NT2/D1 (cell line): ENCODE measurements at regions not wholly inside any gene's neighbourhood (a gene's known extent, or its start where the extent isn't known, plus 50 kb on each side); places are given as distances from the start of the nearest gene placed in this dataset.
"Not testable (repeated sequence)": the region's sequence is repeated elsewhere in the genome, so short reads cannot be mapped to it uniquely, and the experiment has no call there.

ENCODE experiments used
- DNase-seq: peaks from one replicate; pipeline ENCODE4 v3.0.0-alpha.2; 2011; ENCODE audit warnings: low read depth, low spot score
- H3K27me3 ChIP-seq: 2 replicates; pipeline ENCODE4 v1.6.0; 2011; ENCODE audit warnings: mild to moderate bottlenecking; ENCODE audit not compliant: insufficient read length, insufficient read depth
- H3K36me3 ChIP-seq: 2 replicates; pipeline ENCODE4 v1.6.1; 2011; ENCODE audit warnings: mild to moderate bottlenecking, low read length, mixed read lengths; ENCODE audit not compliant: insufficient read depth, insufficient read length
- H3K4me1 ChIP-seq: 2 replicates; pipeline ENCODE4 v1.5.1; 2011; ENCODE audit not compliant: insufficient read depth, insufficient read length
- H3K4me3 ChIP-seq: 2 replicates; pipeline ENCODE4 v1.5.1; 2011; ENCODE audit warnings: low read depth; ENCODE audit not compliant: insufficient read length
- H3K9ac ChIP-seq: 2 replicates; pipeline ENCODE4 v1.6.0; 2011; ENCODE audit warnings: low read depth; ENCODE audit not compliant: insufficient read length
- H3K9me3 ChIP-seq: 2 replicates; pipeline ENCODE4 v1.5.1; 2011; ENCODE audit warnings: mild to moderate bottlenecking, low read length; ENCODE audit not compliant: insufficient read depth
- SUZ12 ChIP-seq: IDR thresholded peaks from 2 replicates; pipeline ENCODE4 v1.6.1; 2011; ENCODE audit not compliant: insufficient read length, insufficient read depth; ENCODE audit errors: extremely low read depth
- YY1 ChIP-seq: IDR thresholded peaks from 2 replicates; pipeline ENCODE4 v1.6.1; 2011; ENCODE audit not compliant: insufficient read length, insufficient read depth
- ZNF274 ChIP-seq: IDR thresholded peaks from 2 replicates; pipeline ENCODE4 v1.6.1; 2011; ENCODE audit warnings: mild to moderate bottlenecking, low read depth, low read length

- no peaks in the 10 kb centered on the region for H3K27me3 ChIP-seq
- H3K4me3 ChIP-seq, result peak overlapping the region; percentile 8
- H3K9me3 ChIP-seq, result peaks cover 33% of the 10 kb centered on the region
- peaks cover 16% of the 10 kb centered on the region for H3K4me1 ChIP-seq
- peak overlapping the region; percentile 47 for H3K9ac ChIP-seq
- TF ChIP-seq ZNF274 (no peak), SUZ12 (no peak), YY1 (no peak)
- DNase-seq, result no peak
- no peaks in the 10 kb centered on the region for H3K36me3 ChIP-seq
Measured at GRCh38 chr2:242064364-242065250, 195.1 kb downstream of the RTP5 start.

- DNase-seq, result no peak
- Histone ChIP-seq H3K4me3 (no peak overlapping the region), H3K36me3 (no peaks in the 10 kb centered on the region), H3K27me3 (no peaks in the 10 kb centered on the region), H3K9me3 (peaks cover 24% of the 10 kb centered on the region), H3K9ac (no peak overlapping the region), H3K4me1 (peaks cover 16% of the 10 kb centered on the region)
- TF ChIP-seq SUZ12 (no peak), ZNF274 (no peak), YY1 (no peak)
Measured at GRCh38 chr2:242065426-242065825, 195.9 kb downstream of the RTP5 start.

GRCh38 chr2:242069018-242069417 lies 199.5 kb downstream of the RTP5 start:
- Histone ChIP-seq H3K36me3 (no peaks in the 10 kb centered on the region), H3K4me3 (no peak overlapping the region), H3K27me3 (no peaks in the 10 kb centered on the region), H3K9me3 (no peaks in the 10 kb centered on the region; the same call in 1 of the 2 replicates), H3K4me1 (peaks cover 14% of the 10 kb centered on the region), H3K9ac (no peak overlapping the region)
- DNase-seq, result no peak
- no peak for TF ChIP-seq YY1
- no peak for TF ChIP-seq ZNF274
- no peak for TF ChIP-seq SUZ12

- H3K4me1 ChIP-seq, H3K9ac ChIP-seq, H3K27me3 ChIP-seq, H3K36me3 ChIP-seq, H3K9me3 ChIP-seq, DNase-seq, H3K4me3 ChIP-seq: not testable (repeated sequence)
Measured at GRCh38 chr2:242069938-242070395, 200.4 kb downstream of the RTP5 start.

GRCh38 chr2:242070726-242071125 lies 201.2 kb downstream of the RTP5 start:
- not testable (repeated sequence) for H3K4me1 ChIP-seq, DNase-seq, H3K9ac ChIP-seq, H3K36me3 ChIP-seq, H3K4me3 ChIP-seq, H3K27me3 ChIP-seq, H3K9me3 ChIP-seq

- not testable (repeated sequence) for DNase-seq, H3K27me3 ChIP-seq, H3K4me1 ChIP-seq, H3K9ac ChIP-seq, H3K4me3 ChIP-seq, H3K36me3 ChIP-seq, H3K9me3 ChIP-seq
Measured at GRCh38 chr2:242071377-242071776, 201.8 kb downstream of the RTP5 start.

- H3K9ac ChIP-seq, H3K4me1 ChIP-seq, H3K36me3 ChIP-seq, H3K9me3 ChIP-seq, H3K27me3 ChIP-seq, DNase-seq, H3K4me3 ChIP-seq: not testable (repeated sequence)
Measured at GRCh38 chr2:242071936-242072335, 202.4 kb downstream of the RTP5 start.

- TF ChIP-seq SUZ12, result no peak
- no peak for TF ChIP-seq ZNF274
- TF ChIP-seq YY1, result no peak
- Histone ChIP-seq H3K9ac (no peak overlapping the region), H3K27me3 (no peaks in the 10 kb centered on the region), H3K9me3 (no peaks in the 10 kb centered on the region), H3K4me3 (no peak overlapping the region), H3K4me1 (peaks cover 3% of the 10 kb centered on the region), H3K36me3 (no peaks in the 10 kb centered on the region)
- DNase-seq, result no peak
Measured at GRCh38 chr2:242075168-242075567, 205.6 kb downstream of the RTP5 start.
